ENCODE measurements at regions not wholly inside any gene's neighbourhood (a gene's known extent, or its start where the extent isn't known, plus 50 kb on each side); places are given as distances from the start of the nearest gene placed in this dataset.
A peak's percentile ranks its signal among the peaks of the same experiment; 100 is the strongest.
"Not testable (repeated sequence)": the region's sequence is repeated elsewhere in the genome, so short reads cannot be mapped to it uniquely, and the experiment has no call there.

DNA sequence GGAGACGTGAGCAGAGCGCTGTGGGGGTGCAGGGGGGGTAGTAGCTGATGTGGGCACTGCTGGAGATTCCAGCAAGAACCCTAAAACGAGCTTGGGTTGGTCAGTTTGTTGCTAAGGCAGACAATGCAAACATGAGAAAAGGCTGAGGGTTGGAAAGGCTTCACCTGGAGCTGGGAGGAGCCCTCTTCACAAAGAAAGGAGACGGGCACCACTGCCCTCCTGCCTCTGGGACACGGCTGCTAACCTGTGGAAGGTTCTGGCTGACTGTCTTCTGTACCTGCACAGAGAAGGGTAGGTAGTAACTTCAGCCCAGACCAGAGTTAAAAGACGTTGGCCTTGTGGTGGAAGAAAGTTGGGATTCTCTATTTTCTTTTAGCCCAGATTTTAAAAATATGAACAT is 108.7 kb downstream of the SUCLA2 start:
- TF ChIP-seq, protein P1, sequence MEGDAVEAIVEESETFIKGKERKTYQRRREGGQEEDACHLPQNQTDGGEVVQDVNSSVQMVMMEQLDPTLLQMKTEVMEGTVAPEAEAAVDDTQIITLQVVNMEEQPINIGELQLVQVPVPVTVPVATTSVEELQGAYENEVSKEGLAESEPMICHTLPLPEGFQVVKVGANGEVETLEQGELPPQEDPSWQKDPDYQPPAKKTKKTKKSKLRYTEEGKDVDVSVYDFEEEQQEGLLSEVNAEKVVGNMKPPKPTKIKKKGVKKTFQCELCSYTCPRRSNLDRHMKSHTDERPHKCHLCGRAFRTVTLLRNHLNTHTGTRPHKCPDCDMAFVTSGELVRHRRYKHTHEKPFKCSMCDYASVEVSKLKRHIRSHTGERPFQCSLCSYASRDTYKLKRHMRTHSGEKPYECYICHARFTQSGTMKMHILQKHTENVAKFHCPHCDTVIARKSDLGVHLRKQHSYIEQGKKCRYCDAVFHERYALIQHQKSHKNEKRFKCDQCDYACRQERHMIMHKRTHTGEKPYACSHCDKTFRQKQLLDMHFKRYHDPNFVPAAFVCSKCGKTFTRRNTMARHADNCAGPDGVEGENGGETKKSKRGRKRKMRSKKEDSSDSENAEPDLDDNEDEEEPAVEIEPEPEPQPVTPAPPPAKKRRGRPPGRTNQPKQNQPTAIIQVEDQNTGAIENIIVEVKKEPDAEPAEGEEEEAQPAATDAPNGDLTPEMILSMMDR (IDR thresholded peaks at IDR 0.05; ENCODE audit: insufficient read depth, low read depth, low read length, missing control alignments) = no peak
- DNase-seq (ENCODE audit: low read depth) = no peak
- H3K4me3 ChIP-seq (ENCODE audit: low read length) = no peak overlapping the region

DNA sequence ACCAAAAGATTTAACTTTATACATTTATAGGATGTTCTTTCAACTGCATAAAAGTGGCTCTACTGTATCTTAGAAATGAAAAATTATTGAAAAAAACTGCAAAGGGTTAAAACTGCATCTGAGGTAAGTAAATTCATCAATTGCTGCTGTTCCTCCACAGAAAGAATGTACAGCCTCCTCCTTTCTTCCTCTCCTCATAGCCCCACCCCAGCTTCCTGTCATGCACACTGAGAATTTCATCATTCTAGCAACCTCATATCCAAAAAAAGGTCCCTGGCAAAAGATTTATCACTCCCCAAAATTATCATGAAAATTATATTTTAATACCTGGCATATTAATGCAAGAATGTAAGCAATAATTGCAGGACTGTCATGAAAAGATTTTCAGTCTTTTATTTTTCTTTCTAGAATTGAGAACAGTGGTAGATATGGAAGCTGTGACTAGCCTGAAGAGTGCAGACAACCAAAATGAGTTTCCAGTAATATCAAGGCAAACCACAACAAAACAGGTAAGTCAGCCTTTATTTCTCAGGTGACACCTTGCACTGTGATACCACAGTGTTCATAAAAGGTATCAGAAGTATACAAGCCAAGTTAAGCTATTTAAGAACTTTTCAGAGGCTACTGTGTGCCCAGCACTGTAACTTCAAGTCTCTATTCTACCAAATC is 110.8 kb downstream of the SUCLA2 start:
- no peak for DNase-seq (ENCODE audit: low read depth)
- H3K4me3 ChIP-seq (ENCODE audit: low read length) = no peak overlapping the region

DNA sequence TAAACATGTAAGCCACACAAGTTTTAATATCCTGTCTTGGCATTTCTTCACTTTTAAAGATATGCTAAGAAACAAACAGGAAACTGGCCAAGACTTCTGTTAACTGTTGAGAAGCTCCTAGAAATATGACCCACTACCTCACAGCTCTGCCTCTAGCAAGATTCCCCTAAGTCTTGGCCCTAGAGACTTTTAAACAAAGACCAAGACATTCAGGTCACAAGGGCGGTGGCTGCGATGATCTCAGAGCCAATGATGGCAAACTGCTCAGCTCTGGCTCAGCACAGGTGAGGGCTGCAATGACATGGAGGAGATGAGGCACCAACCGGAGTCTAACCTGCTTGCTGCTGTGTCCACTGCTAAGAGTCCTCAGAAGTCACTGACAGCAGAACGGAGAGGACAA is 114.8 kb downstream of the SUCLA2 start:
- no peak for DNase-seq (ENCODE audit: low read depth)
- H3K4me3 ChIP-seq (ENCODE audit: low read length) = no peak overlapping the region
- TF ChIP-seq, protein P1 (IDR thresholded peaks at IDR 0.05; ENCODE audit: insufficient read depth, low read depth, low read length, missing control alignments) = no peak

More for the DNA sequence above, 110.8 kb downstream of the SUCLA2 start:
- TF ChIP-seq, protein P1 (IDR thresholded peaks at IDR 0.05; ENCODE audit: insufficient read depth, low read depth, low read length, missing control alignments) = no peak

DNA sequence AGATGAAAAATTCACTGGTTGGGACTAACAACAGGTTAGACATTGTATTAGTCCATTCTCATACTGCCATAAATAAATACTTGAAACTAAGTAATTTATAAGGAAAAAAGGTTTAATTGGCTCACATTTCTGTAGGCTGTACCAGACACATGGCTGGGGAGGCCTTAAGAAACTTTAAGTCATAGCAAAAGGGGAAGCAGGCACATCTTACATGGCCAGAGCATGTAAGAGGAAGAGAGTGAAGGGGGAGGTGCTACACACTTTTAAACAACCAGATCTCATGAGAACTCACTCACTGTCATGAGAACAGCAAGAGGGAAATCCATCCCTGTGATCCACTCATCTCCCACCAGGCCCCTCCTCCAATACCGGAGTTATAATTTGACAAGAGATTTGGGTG is 125.9 kb downstream of the SUCLA2 start:
- no peak for DNase-seq (ENCODE audit: low read depth)
- TF ChIP-seq, protein P1 (IDR thresholded peaks at IDR 0.05; ENCODE audit: insufficient read depth, low read depth, low read length, missing control alignments) = no peak
- H3K4me3 ChIP-seq (ENCODE audit: low read length) = no peak overlapping the region

DNA sequence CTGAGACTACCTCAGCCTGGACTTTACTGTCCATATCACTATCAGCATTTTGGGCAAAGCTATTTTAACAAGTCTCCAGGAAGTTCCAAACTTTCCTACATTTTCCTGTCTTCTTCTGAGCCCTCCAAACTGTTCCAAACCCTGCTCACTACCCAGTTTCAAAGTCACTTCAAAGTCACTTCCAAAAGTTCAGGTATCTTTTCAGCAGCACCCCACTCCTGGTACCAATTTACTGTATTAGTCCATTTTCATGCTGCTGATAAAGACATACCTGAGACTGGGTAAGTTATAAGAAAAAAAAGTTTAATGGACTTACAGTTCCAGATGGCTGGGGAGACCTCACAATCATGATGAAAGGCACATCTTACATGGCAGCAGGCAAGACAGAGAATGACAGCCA is 127.1 kb downstream of the SUCLA2 start:
- H3K4me3 ChIP-seq (ENCODE audit: low read length); DNase-seq (ENCODE audit: low read depth): not testable (repeated sequence)

DNA sequence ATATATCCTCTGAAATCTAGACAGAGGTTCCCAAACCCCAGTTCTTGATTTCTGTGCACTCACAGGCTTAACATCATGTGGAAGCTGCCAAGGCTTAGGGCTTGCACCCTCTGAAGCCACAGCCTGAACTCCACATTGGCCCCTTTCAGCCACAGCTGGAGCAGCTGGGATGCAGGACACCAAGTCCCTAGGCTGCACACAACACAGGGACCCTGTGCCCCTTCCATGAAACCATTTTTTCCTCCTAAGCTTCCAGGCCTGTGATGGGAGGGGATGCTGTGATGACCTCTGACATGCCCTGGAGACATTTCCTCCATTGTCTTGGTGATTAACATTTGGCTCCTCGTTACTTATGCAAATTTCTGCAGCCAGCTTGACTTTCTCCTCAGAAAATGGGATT is 127.8 kb downstream of the SUCLA2 start:
- not testable (repeated sequence) for DNase-seq (ENCODE audit: low read depth); H3K4me3 ChIP-seq (ENCODE audit: low read length)

DNA sequence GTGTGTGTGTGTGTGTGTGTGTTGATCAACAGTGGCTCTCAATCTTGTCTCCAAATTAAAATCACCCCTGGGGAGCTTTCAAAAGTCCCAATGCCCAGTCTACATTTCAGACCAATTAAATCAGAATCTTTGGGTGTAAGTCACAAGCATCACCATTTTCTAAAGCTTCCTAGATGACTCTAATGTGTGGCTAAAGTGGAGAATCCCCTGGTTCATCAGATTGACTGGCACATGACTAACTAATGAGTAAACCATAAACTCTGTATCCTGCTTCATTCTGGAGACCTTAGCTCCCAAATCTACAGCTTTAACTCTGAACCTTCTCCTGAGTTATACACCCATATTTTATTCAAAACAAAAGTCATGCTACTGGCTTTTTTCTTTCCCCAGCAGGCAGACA is 131.3 kb downstream of the SUCLA2 start:
- TF ChIP-seq, protein P1 (IDR thresholded peaks at IDR 0.05; ENCODE audit: insufficient read depth, low read depth, low read length, missing control alignments) = no peak
- peak; percentile 32 for DNase-seq (ENCODE audit: low read depth)
- no peak overlapping the region for H3K4me3 ChIP-seq (ENCODE audit: low read length)

DNA sequence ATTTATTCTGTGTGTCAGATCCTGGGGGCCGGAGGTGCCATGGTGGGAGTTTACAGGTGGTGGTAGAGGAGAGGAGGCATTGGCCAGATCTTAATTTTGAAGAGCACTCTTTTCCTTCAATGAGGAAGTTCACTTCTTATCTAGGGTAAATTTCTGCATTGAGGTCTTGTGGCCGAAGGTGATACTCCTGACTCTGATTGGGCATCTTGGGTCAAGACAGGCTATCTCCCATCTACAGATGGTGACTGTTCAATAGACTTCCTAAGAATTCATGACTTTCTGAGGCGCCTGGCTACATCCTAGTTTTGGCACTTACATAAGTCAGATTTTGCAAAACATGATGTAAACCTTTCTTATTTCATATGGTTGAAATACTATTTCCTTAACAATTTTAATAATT is 135.2 kb downstream of the SUCLA2 start:
- DNase-seq (ENCODE audit: low read depth) = no peak
- H3K4me3 ChIP-seq (ENCODE audit: low read length) = no peak overlapping the region
- TF ChIP-seq, protein P1 (IDR thresholded peaks at IDR 0.05; ENCODE audit: insufficient read depth, low read depth, low read length, missing control alignments) = no peak
